ENCODE measurements at regions not wholly inside any gene's neighbourhood (a gene's known extent, or its start where the extent isn't known, plus 50 kb on each side); places are given as distances from the start of the nearest gene placed in this dataset.

- TF ChIP-seq CTCF (IDR thresholded peaks at IDR 0.05) (no peak), POLR2A (IDR thresholded peaks at IDR 0.05) (no peak)
Observed at GRCh38 chr3:190183121-190183520, 62.4 kb upstream of the P3H2 start.

Data from upper lobe of left lung (tissue), 4 donors.